Karpas-422 (cell line): ENCODE measurements at regions not wholly inside any gene's neighbourhood (a gene's known extent, or its start where the extent isn't known, plus 50 kb on each side); places are given as distances from the start of the nearest gene placed in this dataset.
"Not testable (repeated sequence)": the region's sequence is repeated elsewhere in the genome, so short reads cannot be mapped to it uniquely, and the experiment has no call there.

Source experiments
- DNase-seq: peaks from one replicate; pipeline ENCODE4 v3.0.0-alpha.2; 2015
- H2AFZ ChIP-seq: fragments of 200-600 bp; sonication (generic); 2 replicates; pipeline ENCODE4 v1.6.1; 2014; ENCODE audit warnings: antibody characterized with exemption, low read length, mixed read lengths
- H3K27ac ChIP-seq: fragments of 200-600 bp; sonication (generic); 2 replicates; pipeline ENCODE4 v1.5.1; 2014; ENCODE audit warnings: mild to moderate bottlenecking, low read length, moderate library complexity
- H3K27me3 ChIP-seq: fragments of 200-600 bp; sonication (generic); 2 replicates; pipeline ENCODE4 v1.6.1; 2014; ENCODE audit warnings: low read length, mixed read lengths
- H3K36me3 ChIP-seq: fragments of 200-600 bp; sonication (generic); 2 replicates; pipeline ENCODE4 v1.6.1; 2014; ENCODE audit warnings: low read length, mixed read lengths; ENCODE audit not compliant: insufficient read depth
- H3K4me1 ChIP-seq: fragments of 200-600 bp; sonication (generic); 2 replicates; pipeline ENCODE4 v1.6.1; 2014; ENCODE audit warnings: mild to moderate bottlenecking, low read length, mixed read lengths
- H3K4me2 ChIP-seq: fragments of 200-600 bp; sonication (generic); 2 replicates; pipeline ENCODE4 v1.6.1; 2014; ENCODE audit warnings: low read length, low read depth, mild to moderate bottlenecking; ENCODE audit not compliant: poor library complexity, severe bottlenecking
- H3K4me3 ChIP-seq: fragments of 200-600 bp; sonication (generic); 2 replicates; pipeline ENCODE4 v1.5.1; 2014; ENCODE audit warnings: mild to moderate bottlenecking, antibody characterized with exemption, low read length, mixed read lengths
- H3K79me2 ChIP-seq: fragments of 200-600 bp; sonication (generic); 2 replicates; pipeline ENCODE4 v1.6.1; 2014; ENCODE audit warnings: mild to moderate bottlenecking, low read length, mixed read lengths
- H3K9ac ChIP-seq: fragments of 200-600 bp; sonication (generic); 2 replicates; pipeline ENCODE4 v1.6.0; 2014; ENCODE audit warnings: low read length
- H3K9me2 ChIP-seq: fragments of 200-600 bp; sonication (generic), shearing (Covaris generic); replicated peaks from 2 replicates; pipeline ENCODE4 v1.6.0; 2014; ENCODE audit warnings: mild to moderate bottlenecking, low read length, moderate library complexity; ENCODE audit not compliant: insufficient read depth
- H3K9me3 ChIP-seq: fragments of 300-700, 200-600 bp; sonication (generic); 2 replicates; pipeline ENCODE4 v1.6.1; 2014; ENCODE audit warnings: low read length, mixed read lengths
- H4K20me1 ChIP-seq: fragments of 200-600 bp; sonication (generic); 2 replicates; pipeline ENCODE4 v1.6.1; 2014; ENCODE audit warnings: mild to moderate bottlenecking, antibody characterized with exemption, low read length, low read depth; ENCODE audit not compliant: insufficient read depth

- no peaks in the 10 kb centered on the region for H3K4me1 ChIP-seq
- no peaks in the 10 kb centered on the region for H4K20me1 ChIP-seq
- H3K9me3 ChIP-seq, result no peaks in the 10 kb centered on the region
- H3K27me3 ChIP-seq, result no peaks in the 10 kb centered on the region
- H3K9me2 ChIP-seq, result no peaks in the 10 kb centered on the region
- H3K27ac ChIP-seq, result no peak overlapping the region
- H3K36me3 ChIP-seq, result no peaks in the 10 kb centered on the region
- H3K9ac ChIP-seq, result no peak overlapping the region
- no peaks in the 10 kb centered on the region for H3K79me2 ChIP-seq
- H2AFZ ChIP-seq, result no peak overlapping the region
- no peak overlapping the region for H3K4me2 ChIP-seq
- DNase-seq, result no peak
- no peak overlapping the region for H3K4me3 ChIP-seq
Measured at GRCh38 chr12:40431169-40431568, 206.4 kb downstream of the LRRK2 start.

GRCh38 chr12:40435251-40435650 is 210.5 kb downstream of the LRRK2 start:
- Histone ChIP-seq H4K20me1 (no peaks in the 10 kb centered on the region), H3K4me2 (no peak overlapping the region), H3K4me3 (no peak overlapping the region), H3K27me3 (no peaks in the 10 kb centered on the region), H3K9me2 (no peaks in the 10 kb centered on the region), H3K36me3 (no peaks in the 10 kb centered on the region), H3K27ac (no peak overlapping the region), H3K9me3 (no peaks in the 10 kb centered on the region), H3K79me2 (no peaks in the 10 kb centered on the region), H3K4me1 (no peaks in the 10 kb centered on the region), H2AFZ (no peak overlapping the region), H3K9ac (no peak overlapping the region)
- DNase-seq, result no peak

DNA sequence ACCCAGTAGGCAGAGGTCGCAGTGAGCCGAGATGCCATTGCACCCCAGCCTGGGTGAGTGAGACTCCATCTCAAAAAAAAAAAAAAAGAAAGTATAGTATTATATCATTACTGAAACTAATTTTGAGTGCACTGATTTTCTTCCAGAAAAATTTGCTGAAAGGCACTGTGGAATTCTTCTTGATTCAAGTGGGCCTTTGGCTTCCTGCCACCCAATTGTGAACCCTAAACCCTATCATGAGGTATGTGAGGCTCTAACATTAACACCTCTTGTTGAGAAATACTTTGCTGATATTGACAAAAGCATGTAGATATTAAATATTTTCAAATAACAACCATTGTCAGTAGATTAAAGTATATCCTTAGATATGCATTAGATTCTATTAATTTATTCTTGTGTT is 211.2 kb downstream of the LRRK2 start:
- no peak for DNase-seq
- no peak overlapping the region for H3K4me2 ChIP-seq
- H3K9ac ChIP-seq, result no peak overlapping the region
- no peak overlapping the region for H2AFZ ChIP-seq
- no peak overlapping the region for H3K27ac ChIP-seq
- no peaks in the 10 kb centered on the region for H4K20me1 ChIP-seq
- H3K79me2 ChIP-seq, result no peaks in the 10 kb centered on the region
- no peak overlapping the region for H3K4me3 ChIP-seq
- H3K9me2 ChIP-seq, result no peaks in the 10 kb centered on the region
- no peaks in the 10 kb centered on the region for H3K27me3 ChIP-seq
- H3K4me1 ChIP-seq, result no peaks in the 10 kb centered on the region
- no peaks in the 10 kb centered on the region for H3K9me3 ChIP-seq
- no peaks in the 10 kb centered on the region for H3K36me3 ChIP-seq

- Histone ChIP-seq H3K9me2 (no peaks in the 10 kb centered on the region), H4K20me1 (no peaks in the 10 kb centered on the region), H3K9me3 (no peaks in the 10 kb centered on the region), H3K9ac (no peak overlapping the region), H3K4me2 (no peak overlapping the region), H3K27ac (no peak overlapping the region), H3K4me3 (no peak overlapping the region), H3K36me3 (no peaks in the 10 kb centered on the region), H3K79me2 (no peaks in the 10 kb centered on the region), H3K4me1 (no peaks in the 10 kb centered on the region), H2AFZ (no peak overlapping the region), H3K27me3 (no peaks in the 10 kb centered on the region)
- DNase-seq, result no peak
Measured at GRCh38 chr12:40436564-40436963, 211.8 kb downstream of the LRRK2 start.

DNA sequence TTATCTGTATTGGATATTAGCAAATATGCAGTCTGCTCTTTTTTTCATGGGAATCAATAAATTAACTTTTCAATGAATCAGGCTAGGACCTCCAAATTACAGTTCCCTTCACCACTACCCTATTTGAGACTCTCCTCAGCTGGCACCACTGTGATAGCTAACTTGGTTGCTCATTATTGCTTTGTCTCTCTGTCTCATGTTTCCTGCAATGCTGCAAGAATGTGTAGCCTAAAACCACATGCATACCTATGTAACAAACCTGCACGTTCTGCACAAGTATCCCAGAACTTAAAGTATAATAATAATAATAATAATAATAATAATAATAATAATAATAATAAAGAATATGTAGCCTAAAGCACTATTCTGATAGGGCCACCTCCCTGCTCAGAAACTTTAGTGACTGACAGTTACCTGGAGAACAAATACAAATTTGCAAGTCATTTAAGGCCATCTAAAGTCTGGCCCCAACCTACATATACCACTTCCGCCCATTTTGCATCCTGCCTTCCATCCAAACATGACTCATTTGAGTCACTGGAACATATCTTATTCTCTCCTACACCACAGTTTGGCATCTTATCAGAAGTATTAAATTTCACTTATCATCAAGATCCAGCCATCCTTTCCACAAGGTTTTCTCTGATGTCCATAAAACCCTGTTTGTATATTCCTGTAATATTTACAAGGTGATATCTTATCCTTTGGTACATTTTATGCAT is 215.1 kb downstream of the LRRK2 start:
- H3K9me2 ChIP-seq, result no peaks in the 10 kb centered on the region
- H3K79me2 ChIP-seq, result no peaks in the 10 kb centered on the region
- no peaks in the 10 kb centered on the region for H3K27me3 ChIP-seq
- no peak overlapping the region for H2AFZ ChIP-seq
- H3K9me3 ChIP-seq, result no peaks in the 10 kb centered on the region
- H3K9ac ChIP-seq, result no peak overlapping the region
- H4K20me1 ChIP-seq, result no peaks in the 10 kb centered on the region
- H3K4me3 ChIP-seq, result no peak overlapping the region
- H3K4me1 ChIP-seq, result no peaks in the 10 kb centered on the region
- H3K36me3 ChIP-seq, result no peaks in the 10 kb centered on the region
- no peak overlapping the region for H3K4me2 ChIP-seq
- DNase-seq, result no peak
- H3K27ac ChIP-seq, result no peak overlapping the region

DNA sequence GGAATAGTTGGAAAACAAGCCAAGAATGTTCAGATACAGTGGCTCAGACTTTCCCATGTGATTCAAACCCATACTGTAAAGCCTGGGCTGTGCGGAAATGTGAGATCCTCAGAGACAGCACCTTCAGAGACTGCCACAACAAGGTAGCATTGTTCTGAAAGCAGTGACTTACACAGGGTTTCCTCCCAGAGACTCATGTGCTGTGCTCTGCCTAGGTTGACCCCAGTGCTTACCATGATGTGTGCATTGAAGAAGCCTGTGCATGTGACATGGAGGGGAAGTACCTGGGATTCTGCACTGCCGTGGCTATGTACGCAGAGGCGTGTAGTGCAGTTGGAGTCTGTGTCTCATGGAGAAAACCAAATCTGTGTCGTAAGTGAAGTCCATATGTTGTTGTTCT is 219.4 kb downstream of the LRRK2 start:
- Histone ChIP-seq H3K9me2 (no peaks in the 10 kb centered on the region), H3K9me3 (no peaks in the 10 kb centered on the region), H3K27me3 (no peaks in the 10 kb centered on the region), H3K79me2 (no peaks in the 10 kb centered on the region), H4K20me1 (no peaks in the 10 kb centered on the region), H2AFZ (no peak overlapping the region), H3K4me2 (no peak overlapping the region), H3K4me3 (no peak overlapping the region), H3K9ac (no peak overlapping the region), H3K27ac (no peak overlapping the region), H3K4me1 (no peaks in the 10 kb centered on the region), H3K36me3 (no peaks in the 10 kb centered on the region)
- no peak for DNase-seq

DNA sequence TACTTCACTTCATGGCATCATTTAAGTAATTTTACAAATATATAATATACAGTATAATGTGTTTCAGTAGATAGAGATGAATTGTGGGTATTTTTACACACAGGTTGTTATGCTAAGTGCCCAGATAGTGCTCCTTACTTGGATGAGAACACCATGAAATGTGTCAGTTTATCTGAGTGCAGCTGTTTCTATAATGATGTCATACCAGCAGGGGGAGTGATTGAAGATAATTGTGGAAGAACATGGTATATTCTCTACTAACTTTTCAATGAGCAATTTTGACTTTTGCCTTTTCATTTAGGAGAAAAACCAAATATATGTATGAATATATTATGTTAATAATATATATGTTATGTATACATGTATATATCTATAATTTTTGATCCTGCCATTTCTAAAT is 221.6 kb downstream of the LRRK2 start:
- H3K9ac ChIP-seq, result no peak overlapping the region
- no peaks in the 10 kb centered on the region for H4K20me1 ChIP-seq
- no peaks in the 10 kb centered on the region for H3K79me2 ChIP-seq
- no peak overlapping the region for H2AFZ ChIP-seq
- no peaks in the 10 kb centered on the region for H3K4me1 ChIP-seq
- H3K36me3 ChIP-seq, result no peaks in the 10 kb centered on the region
- H3K27me3 ChIP-seq, result no peaks in the 10 kb centered on the region
- H3K27ac ChIP-seq, result no peak overlapping the region
- H3K9me2 ChIP-seq, result no peaks in the 10 kb centered on the region
- no peak overlapping the region for H3K4me2 ChIP-seq
- H3K9me3 ChIP-seq, result no peaks in the 10 kb centered on the region
- no peak overlapping the region for H3K4me3 ChIP-seq
- peak; percentile 61 for DNase-seq

DNA sequence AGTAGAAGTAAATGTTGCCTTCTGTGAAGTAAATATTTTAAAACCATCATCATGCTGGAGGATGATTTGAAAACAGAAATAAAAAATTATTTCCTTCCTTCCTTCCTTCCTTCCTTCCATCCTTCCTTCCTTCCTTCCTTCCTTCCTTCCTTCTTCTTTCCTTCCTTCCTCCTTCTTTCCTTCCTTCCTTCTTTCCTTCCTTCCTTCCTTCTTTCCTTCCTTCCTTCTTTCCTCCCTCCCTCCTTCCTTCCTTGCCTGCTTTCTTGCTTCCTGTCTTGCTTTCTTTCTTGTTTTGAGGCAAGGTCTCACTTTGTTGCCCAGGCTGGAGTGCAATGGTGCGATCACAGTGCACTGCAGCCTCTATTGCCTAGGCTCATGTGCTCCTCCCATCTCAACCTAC is 223.7 kb downstream of the LRRK2 start:
- not testable (repeated sequence) for H3K79me2 ChIP-seq, H3K4me1 ChIP-seq, H3K9me2 ChIP-seq

DNA sequence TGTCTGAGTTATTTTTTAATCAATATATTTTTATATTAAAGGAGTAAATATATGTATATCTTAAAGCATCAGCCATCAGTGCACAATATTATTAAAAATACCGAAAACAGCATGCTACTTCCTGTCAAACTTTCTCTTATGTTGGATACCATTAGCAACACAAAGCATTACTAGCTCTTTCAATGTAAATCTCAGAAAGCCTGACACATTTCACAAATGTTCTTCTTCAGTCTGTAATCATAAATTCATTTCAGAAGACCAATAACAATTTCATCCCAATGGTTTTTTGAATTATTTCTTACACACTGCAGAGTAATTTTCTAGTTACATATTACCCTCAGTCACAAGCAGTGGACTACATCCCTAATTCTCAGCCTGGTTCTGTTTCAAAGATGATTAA is 226.9 kb downstream of the LRRK2 start:
- H4K20me1 ChIP-seq, result no peaks in the 10 kb centered on the region
- H3K9ac ChIP-seq, result no peak overlapping the region
- H3K36me3 ChIP-seq, result no peaks in the 10 kb centered on the region
- H3K79me2 ChIP-seq, result no peaks in the 10 kb centered on the region
- no peak overlapping the region for H3K27ac ChIP-seq
- DNase-seq, result no peak
- H3K4me1 ChIP-seq, result no peaks in the 10 kb centered on the region
- no peaks in the 10 kb centered on the region for H3K27me3 ChIP-seq
- no peak overlapping the region for H3K4me3 ChIP-seq
- no peaks in the 10 kb centered on the region for H3K9me3 ChIP-seq
- H3K9me2 ChIP-seq, result no peaks in the 10 kb centered on the region
- no peak overlapping the region for H3K4me2 ChIP-seq
- H2AFZ ChIP-seq, result no peak overlapping the region

More for the DNA sequence above, 223.7 kb downstream of the LRRK2 start:
- H3K27ac ChIP-seq, H3K27me3 ChIP-seq, H3K36me3 ChIP-seq, H2AFZ ChIP-seq, H3K9me3 ChIP-seq, H4K20me1 ChIP-seq, H3K4me2 ChIP-seq, DNase-seq, H3K9ac ChIP-seq, H3K4me3 ChIP-seq: not testable (repeated sequence)
